ENCODE measurements at regions not wholly inside any gene's neighbourhood (a gene's known extent, or its start where the extent isn't known, plus 50 kb on each side); places are given as distances from the start of the nearest gene placed in this dataset.

DNA sequence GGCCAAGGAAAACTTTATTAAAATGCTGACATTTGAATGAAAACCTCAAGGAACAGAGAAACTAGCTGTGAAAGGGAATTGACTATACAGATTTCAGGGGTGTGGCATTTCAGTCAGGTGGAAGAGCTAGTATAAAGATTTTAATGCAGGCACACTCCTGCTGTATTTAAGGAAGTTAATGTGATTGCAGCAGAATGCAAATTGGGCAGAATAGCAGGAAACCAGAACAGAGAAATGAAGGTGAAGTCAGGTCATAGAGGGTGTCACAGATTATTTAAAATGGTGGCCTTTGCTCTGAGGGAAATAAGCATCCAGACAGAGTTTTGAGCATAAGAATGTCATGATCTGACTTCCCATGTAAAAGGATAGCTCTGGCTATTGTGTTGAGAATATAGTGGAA, 898.1 kb upstream of the WWC1 start:
- no peaks in the 10 kb centered on the region for H3K4me1 ChIP-seq (ENCODE audit: control insufficient read depth in 1 of 2, insufficient read depth in 2 of 2, low read length in 2 of 2)

GRCh38 chr5:167402671-167403070, 888.8 kb upstream of the WWC1 start:
- Histone ChIP-seq H3K36me3 (ENCODE audit: control insufficient read depth in 1 of 2, insufficient read depth in 2 of 2, low read length in 1 of 2) (no peaks in the 10 kb centered on the region), H3K27me3 (ENCODE audit: control insufficient read depth in 1 of 2, insufficient read depth in 2 of 2, low read length in 1 of 2) (no peaks in the 10 kb centered on the region), H3K4me1 (ENCODE audit: control insufficient read depth in 1 of 2, insufficient read depth in 2 of 2, low read length in 2 of 2) (no peaks in the 10 kb centered on the region), H3K4me3 (ENCODE audit: low read length in 2 of 2) (no peak overlapping the region), H3K9me3 (ENCODE audit: control insufficient read depth, low read length) (no peaks in the 10 kb centered on the region), H3K27ac (ENCODE audit: low read depth in 1 of 2, low read length in 2 of 2) (no peak overlapping the region)
- 35 to 39% methylated on average over 2 of the region's 2 CpGs for WGBS, 2 donors
- DNase-seq = no peak
- intact Hi-C loops (cut with DNase I) = no loop called here
- no peak for ATAC-seq (ENCODE audit: low FRiP score)

More for the DNA sequence above, 898.1 kb upstream of the WWC1 start:
- intact Hi-C loops (cut with DNase I) = no loop called here
- DNase-seq (no peak), ATAC-seq (ENCODE audit: low FRiP score) (no peak)
- H3K27ac ChIP-seq (ENCODE audit: low read depth in 1 of 2, low read length in 2 of 2) = no peak overlapping the region
- H3K9me3 ChIP-seq (ENCODE audit: control insufficient read depth, low read length) = no peaks in the 10 kb centered on the region
- no peaks in the 10 kb centered on the region for H3K36me3 ChIP-seq (ENCODE audit: control insufficient read depth in 1 of 2, insufficient read depth in 2 of 2, low read length in 1 of 2)
- H3K27me3 ChIP-seq (ENCODE audit: control insufficient read depth in 1 of 2, insufficient read depth in 2 of 2, low read length in 1 of 2) = no peaks in the 10 kb centered on the region
- H3K4me3 ChIP-seq (ENCODE audit: low read length in 2 of 2) = no peak overlapping the region

- Histone ChIP-seq H3K27ac (ENCODE audit: low read depth in 1 of 2, low read length in 2 of 2) (no peak overlapping the region), H3K9me3 (ENCODE audit: control insufficient read depth, low read length) (no peaks in the 10 kb centered on the region), H3K4me1 (ENCODE audit: control insufficient read depth in 1 of 2, insufficient read depth in 2 of 2, low read length in 2 of 2) (no peaks in the 10 kb centered on the region), H3K27me3 (ENCODE audit: control insufficient read depth in 1 of 2, insufficient read depth in 2 of 2, low read length in 1 of 2) (no peaks in the 10 kb centered on the region), H3K4me3 (ENCODE audit: low read length in 2 of 2) (no peak overlapping the region), H3K36me3 (ENCODE audit: control insufficient read depth in 1 of 2, insufficient read depth in 2 of 2, low read length in 1 of 2) (no peaks in the 10 kb centered on the region)
- ATAC-seq (ENCODE audit: low FRiP score) = no peak
- intact Hi-C loops (cut with DNase I) = no loop called here
- no peak for DNase-seq
Observed at GRCh38 chr5:167406513-167406912, 884.9 kb upstream of the WWC1 start.

DNA sequence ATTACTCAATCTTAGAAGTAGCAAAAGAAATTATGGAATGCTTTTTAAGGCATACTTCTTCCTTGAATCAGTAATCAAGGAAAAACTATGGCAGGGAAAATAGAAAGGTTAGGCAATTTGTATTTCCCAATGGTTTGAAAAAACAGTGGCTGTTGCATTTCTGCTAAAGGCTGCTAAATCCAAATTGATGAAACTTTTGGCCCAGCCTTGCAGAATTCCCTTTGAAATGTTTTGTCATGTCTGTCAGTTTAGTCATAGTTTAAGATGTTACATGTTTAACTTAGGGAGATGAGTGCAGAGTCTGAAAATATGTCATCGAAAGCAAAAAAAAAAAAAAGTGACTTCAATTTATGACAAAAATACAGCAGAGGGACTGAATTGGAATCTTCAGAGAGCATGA, 878.9 kb upstream of the WWC1 start:
- H3K27me3 ChIP-seq (ENCODE audit: control insufficient read depth in 1 of 2, insufficient read depth in 2 of 2, low read length in 1 of 2) = no peaks in the 10 kb centered on the region
- H3K36me3 ChIP-seq (ENCODE audit: control insufficient read depth in 1 of 2, insufficient read depth in 2 of 2, low read length in 1 of 2) = no peaks in the 10 kb centered on the region
- 32 to 70% methylated on average over 1 of the region's 1 CpG for WGBS, 2 donors
- intact Hi-C loops (cut with DNase I) = no loop called here
- no peaks in the 10 kb centered on the region for H3K4me1 ChIP-seq (ENCODE audit: control insufficient read depth in 1 of 2, insufficient read depth in 2 of 2, low read length in 2 of 2)
- ATAC-seq (ENCODE audit: low FRiP score) = no peak
- H3K27ac ChIP-seq (ENCODE audit: low read depth in 1 of 2, low read length in 2 of 2) = no peak overlapping the region
- no peak overlapping the region for H3K4me3 ChIP-seq (ENCODE audit: low read length in 2 of 2)
- no peak for DNase-seq
- no peaks in the 10 kb centered on the region for H3K9me3 ChIP-seq (ENCODE audit: control insufficient read depth, low read length)

DNA sequence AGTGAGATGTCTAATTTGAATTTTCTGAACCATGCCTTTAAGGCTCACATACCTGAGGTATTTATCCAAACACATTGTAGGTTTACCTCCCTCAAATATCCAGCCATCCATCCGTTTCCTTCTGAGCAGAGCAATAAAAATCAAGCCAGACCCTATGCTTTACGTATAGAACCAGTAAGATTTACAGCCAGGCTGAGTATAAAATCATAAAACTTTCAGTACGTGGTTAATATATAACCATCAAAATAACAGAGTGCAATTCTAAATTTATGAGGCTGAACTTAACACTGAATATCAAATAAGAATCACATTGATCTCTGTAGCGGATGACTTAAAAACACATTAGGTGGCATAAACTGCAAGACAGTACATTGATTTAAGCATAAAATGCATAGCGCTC, 877.9 kb upstream of the WWC1 start:
- no peak for ATAC-seq (ENCODE audit: low FRiP score)
- H3K4me3 ChIP-seq (ENCODE audit: low read length in 2 of 2) = no peak overlapping the region
- H3K27me3 ChIP-seq (ENCODE audit: control insufficient read depth in 1 of 2, insufficient read depth in 2 of 2, low read length in 1 of 2) = no peaks in the 10 kb centered on the region

DNA sequence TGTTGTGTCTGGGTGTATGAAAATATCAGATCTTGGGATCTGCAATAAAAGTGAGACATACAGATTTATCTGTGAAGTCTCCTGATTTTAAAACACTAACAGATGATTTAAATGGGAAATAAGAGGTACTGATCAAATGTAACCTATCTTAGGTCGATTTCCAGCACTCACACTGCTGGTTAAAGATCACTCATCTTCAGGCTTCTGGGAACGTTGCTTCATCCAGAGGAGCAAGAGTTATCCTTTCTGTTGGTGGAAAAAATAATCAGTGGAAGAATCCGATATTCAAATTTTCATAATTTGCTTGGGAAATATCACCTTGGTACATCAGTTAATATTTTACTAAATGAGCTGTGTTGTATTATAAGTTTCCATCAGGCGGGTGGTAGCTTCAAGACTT, 876.8 kb upstream of the WWC1 start:
- H3K4me3 ChIP-seq (ENCODE audit: low read length in 2 of 2) = no peak overlapping the region
- H3K27me3 ChIP-seq (ENCODE audit: control insufficient read depth in 1 of 2, insufficient read depth in 2 of 2, low read length in 1 of 2) = no peaks in the 10 kb centered on the region
- H3K36me3 ChIP-seq (ENCODE audit: control insufficient read depth in 1 of 2, insufficient read depth in 2 of 2, low read length in 1 of 2) = no peaks in the 10 kb centered on the region
- WGBS, 2 donors = 71 to 72% methylated on average over 4 of the region's 4 CpGs
- no peaks in the 10 kb centered on the region for H3K4me1 ChIP-seq (ENCODE audit: control insufficient read depth in 1 of 2, insufficient read depth in 2 of 2, low read length in 2 of 2)
- DNase-seq = no peak
- H3K27ac ChIP-seq (ENCODE audit: low read depth in 1 of 2, low read length in 2 of 2) = no peak overlapping the region
- intact Hi-C loops (cut with DNase I) = no loop called here
- ATAC-seq (ENCODE audit: low FRiP score) = no peak
- no peaks in the 10 kb centered on the region for H3K9me3 ChIP-seq (ENCODE audit: control insufficient read depth, low read length)

More for the DNA sequence above, 877.9 kb upstream of the WWC1 start:
- H3K27ac ChIP-seq (ENCODE audit: low read depth in 1 of 2, low read length in 2 of 2) = no peak overlapping the region
- no peaks in the 10 kb centered on the region for H3K9me3 ChIP-seq (ENCODE audit: control insufficient read depth, low read length)
- intact Hi-C loops (cut with DNase I) = no loop called here
- 27 to 64% methylated on average over 5 of the region's 5 CpGs for WGBS, 2 donors
- H3K36me3 ChIP-seq (ENCODE audit: control insufficient read depth in 1 of 2, insufficient read depth in 2 of 2, low read length in 1 of 2) = no peaks in the 10 kb centered on the region
- no peak for DNase-seq
- H3K4me1 ChIP-seq (ENCODE audit: control insufficient read depth in 1 of 2, insufficient read depth in 2 of 2, low read length in 2 of 2) = no peaks in the 10 kb centered on the region

DNA sequence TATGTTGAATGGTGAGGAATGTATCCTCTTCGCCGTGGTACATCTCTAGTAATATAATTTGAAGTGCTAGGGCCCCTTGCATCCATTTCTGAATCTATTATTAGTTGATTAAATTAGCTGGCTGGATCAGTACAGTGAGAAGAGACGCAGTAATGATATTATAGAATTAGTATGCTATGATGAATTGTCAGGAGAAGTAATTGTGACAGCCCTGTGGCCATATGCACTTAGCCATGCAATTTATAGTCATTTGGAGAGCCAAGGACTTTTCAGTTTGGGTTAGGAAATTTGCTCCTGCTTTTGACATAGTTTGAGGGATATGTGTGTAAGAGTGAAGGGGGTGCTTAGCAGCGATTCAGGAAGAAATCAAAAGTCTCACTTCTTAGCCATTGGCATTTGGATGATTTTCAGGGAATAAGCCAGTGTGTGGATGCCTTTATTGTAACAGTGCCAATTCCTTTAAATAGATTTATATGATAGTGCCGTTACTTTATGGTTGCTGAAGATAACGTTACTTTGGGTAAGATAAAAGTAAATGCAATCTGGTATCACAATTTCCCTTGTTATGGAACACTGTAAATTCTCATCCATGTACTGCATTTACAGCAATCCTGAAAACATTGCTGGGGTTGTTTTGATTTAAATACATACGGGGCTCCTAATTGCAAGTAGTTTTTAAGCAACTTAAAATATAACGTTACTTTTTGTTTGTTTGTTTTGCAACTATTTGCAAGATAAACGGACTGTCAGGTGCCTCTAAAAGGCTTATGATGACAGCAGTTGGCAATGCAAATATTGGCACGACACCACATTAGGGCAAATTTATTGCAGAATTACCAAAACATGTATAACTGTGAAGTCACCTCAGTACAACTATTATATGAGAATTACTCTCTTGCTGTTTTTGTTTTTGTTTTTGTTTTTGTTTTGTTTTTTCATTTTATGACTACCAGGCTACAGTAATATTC, 875.4 kb upstream of the WWC1 start:
- Histone ChIP-seq H3K27ac (ENCODE audit: low read depth in 1 of 2, low read length in 2 of 2) (no peak overlapping the region), H3K4me3 (ENCODE audit: low read length in 2 of 2) (no peak overlapping the region), H3K27me3 (ENCODE audit: control insufficient read depth in 1 of 2, insufficient read depth in 2 of 2, low read length in 1 of 2) (no peaks in the 10 kb centered on the region), H3K4me1 (ENCODE audit: control insufficient read depth in 1 of 2, insufficient read depth in 2 of 2, low read length in 2 of 2) (no peaks in the 10 kb centered on the region), H3K9me3 (ENCODE audit: control insufficient read depth, low read length) (no peaks in the 10 kb centered on the region), H3K36me3 (ENCODE audit: control insufficient read depth in 1 of 2, insufficient read depth in 2 of 2, low read length in 1 of 2) (no peaks in the 10 kb centered on the region)
- intact Hi-C loops (cut with DNase I) = no loop called here
- DNase-seq = no peak
- WGBS, 2 donors = 35 to 41% methylated on average over 10 of the region's 10 CpGs
- no peak for ATAC-seq (ENCODE audit: low FRiP score)

- intact Hi-C loops (cut with DNase I) = no loop called here
- no peaks in the 10 kb centered on the region for H3K4me1 ChIP-seq (ENCODE audit: control insufficient read depth in 1 of 2, insufficient read depth in 2 of 2, low read length in 2 of 2)
- no peaks in the 10 kb centered on the region for H3K27me3 ChIP-seq (ENCODE audit: control insufficient read depth in 1 of 2, insufficient read depth in 2 of 2, low read length in 1 of 2)
- no peaks in the 10 kb centered on the region for H3K9me3 ChIP-seq (ENCODE audit: control insufficient read depth, low read length)
- 73 to 80% methylated on average over 4 of the region's 4 CpGs for WGBS, 2 donors
- H3K27ac ChIP-seq (ENCODE audit: low read depth in 1 of 2, low read length in 2 of 2) = no peak overlapping the region
- no peak for DNase-seq
- no peaks in the 10 kb centered on the region for H3K36me3 ChIP-seq (ENCODE audit: control insufficient read depth in 1 of 2, insufficient read depth in 2 of 2, low read length in 1 of 2)
- H3K4me3 ChIP-seq (ENCODE audit: low read length in 2 of 2) = no peak overlapping the region
- no peak for ATAC-seq (ENCODE audit: low FRiP score)
Observed at GRCh38 chr5:167417662-167418061, 873.8 kb upstream of the WWC1 start.

- peaks cover 1% of the 10 kb centered on the region for H3K9me3 ChIP-seq (ENCODE audit: control insufficient read depth, low read length)
- no peak overlapping the region for H3K27ac ChIP-seq (ENCODE audit: low read depth in 1 of 2, low read length in 2 of 2)
- no peaks in the 10 kb centered on the region for H3K27me3 ChIP-seq (ENCODE audit: control insufficient read depth in 1 of 2, insufficient read depth in 2 of 2, low read length in 1 of 2)
- H3K4me1 ChIP-seq (ENCODE audit: control insufficient read depth in 1 of 2, insufficient read depth in 2 of 2, low read length in 2 of 2) = peaks cover 0 to 2% of the 10 kb centered on the region in 2 donors
- H3K36me3 ChIP-seq (ENCODE audit: control insufficient read depth in 1 of 2, insufficient read depth in 2 of 2, low read length in 1 of 2) = no peaks in the 10 kb centered on the region
- intact Hi-C loops (cut with DNase I) = no loop called here
- ATAC-seq (ENCODE audit: low FRiP score) (no peak), DNase-seq (no peak)
- H3K4me3 ChIP-seq (ENCODE audit: low read length in 2 of 2) = no peak overlapping the region
- WGBS, 2 donors = 46 to 51% methylated on average over 3 of the region's 3 CpGs
Observed at GRCh38 chr5:167425161-167425560, 866.3 kb upstream of the WWC1 start.

Measured in aorta (tissue), 5 donors.